ENCODE measurements at regions not wholly inside any gene's neighbourhood (a gene's known extent, or its start where the extent isn't known, plus 50 kb on each side); places are given as distances from the start of the nearest gene placed in this dataset.

DNA sequence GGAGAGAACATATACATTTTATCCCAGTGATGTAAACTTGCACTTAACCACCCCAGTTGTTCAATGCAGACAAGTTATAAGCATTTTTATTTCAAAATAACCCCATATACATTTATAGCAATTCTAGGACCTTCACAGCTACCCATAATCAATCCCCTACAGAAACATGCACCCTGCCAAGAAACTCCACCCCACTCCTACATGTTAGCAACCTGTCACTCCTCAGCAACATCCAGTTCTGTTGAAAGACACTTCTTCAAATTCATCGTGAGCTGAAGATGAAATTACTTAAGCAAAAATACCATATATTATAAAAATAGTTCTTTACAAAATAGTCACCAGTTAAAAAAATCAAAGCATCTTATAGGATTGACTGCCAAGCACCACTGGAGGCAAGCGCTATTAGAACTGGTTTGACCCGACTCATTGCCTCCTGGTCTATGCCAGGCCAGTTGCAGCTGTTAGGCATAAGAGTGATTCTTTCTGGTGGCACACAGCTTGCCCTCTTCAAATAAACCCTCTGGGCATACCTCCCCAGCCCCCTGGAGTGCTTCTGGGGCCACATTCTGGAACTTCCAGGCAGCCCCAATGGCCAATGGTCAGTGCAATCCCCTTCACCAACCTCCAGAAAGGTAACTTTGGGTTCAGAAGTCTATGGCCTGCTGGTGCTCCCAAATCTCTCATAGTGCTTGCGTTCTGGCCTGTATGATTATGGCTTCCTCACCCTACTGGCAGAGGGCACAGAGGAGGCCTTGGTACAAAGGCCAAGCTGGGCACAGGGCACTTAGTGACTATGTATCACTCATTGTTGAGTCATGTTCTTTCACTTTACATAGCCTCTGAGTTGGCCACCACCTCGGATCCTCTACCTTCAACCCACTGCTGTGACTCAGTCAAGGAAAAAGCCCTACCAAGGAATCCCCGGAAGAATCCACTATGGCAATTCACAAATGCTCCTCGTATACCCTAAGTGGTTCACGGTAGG lies 72.2 kb upstream of the RALGPS2 start:
- Histone ChIP-seq H2AK5ac (ENCODE audit: low read depth, low read length) (peak overlapping the region; percentile 82), H3K27ac (ENCODE audit: insufficient read depth, low read length) (peak overlapping the region; percentile 55; the same call in 1 of the 2 replicates), H4K91ac (ENCODE audit: insufficient read depth, low read depth, low read length) (peak overlapping the region; percentile 85), H2BK20ac (ENCODE audit: low read depth, low read length) (peak overlapping the region; percentile 88), H2BK15ac (ENCODE audit: low read depth, low read length) (peak overlapping the region; percentile 78; the same call in 2 of the 3 replicates), H3K27me3 (ENCODE audit: control insufficient read depth, insufficient read depth, low read length) (no peaks in the 10 kb centered on the region), H3K18ac (ENCODE audit: low read depth, low read length) (peak overlapping the region; percentile 85), H4K8ac (ENCODE audit: low read depth in 2 of 2, low read length in 2 of 2) (peak overlapping the region; percentile 73 to 83), H3K4ac (ENCODE audit: low read depth, low read length) (peak overlapping the region; percentile 85), H3K14ac (replicated peaks; ENCODE audit: low read depth, low read length) (peak overlapping the region; percentile 79), H3K36me3 (ENCODE audit: control insufficient read depth, insufficient read depth, low read length) (no peaks in the 10 kb centered on the region), H3K79me1 (ENCODE audit: low read depth in 1 of 2, low read length in 2 of 2) (peaks cover 0 to 4% of the 10 kb centered on the region in 2 experiments; a peak in 2 of 4 replicates), H2BK5ac (ENCODE audit: low read depth, low read length, poor library complexity, severe bottlenecking) (peak overlapping the region; percentile 82), H4K5ac (ENCODE audit: low read depth, low read length) (peak overlapping the region; percentile 69), H2AFZ (replicated peaks; ENCODE audit: low read length, poor library complexity) (peak overlapping the region; percentile 65), H3K23ac (ENCODE audit: low read depth, low read length) (peak overlapping the region; percentile 52; the same call in 1 of the 2 replicates), H3K56ac (ENCODE audit: extremely low read depth, insufficient read depth, low read length) (peak overlapping the region; percentile 36; the same call in 1 of the 2 replicates), H2BK120ac (ENCODE audit: low read depth, low read length) (peak overlapping the region; percentile 97), H3K9ac (ENCODE audit: low read depth, low read length) (peak overlapping the region; percentile 3; the same call in 1 of the 2 replicates), H3K9me3 (ENCODE audit: control insufficient read depth, insufficient read depth, low read length) (no peaks in the 10 kb centered on the region), H3K9me1 (ENCODE audit: insufficient read depth, low read length) (peaks cover 21% of the 10 kb centered on the region), H2AK9ac (replicated peaks; ENCODE audit: low read depth, low read length, poor library complexity) (peak overlapping the region; percentile 44), H3K4me1 (ENCODE audit: control insufficient read depth, insufficient read depth, low read length) (peaks cover 15% of the 10 kb centered on the region), H3K4me3 (ENCODE audit: insufficient read depth, low read depth, low read length) (no peak overlapping the region), H4K20me1 (ENCODE audit: insufficient read depth, low read length) (no peaks in the 10 kb centered on the region), H3K4me2 (ENCODE audit: low read depth, low read length) (no peak overlapping the region)
- intact Hi-C loops (cut with micrococcal nuclease), result no loop called here
- WGBS, 2 experiments (ENCODE audit: extremely low coverage in 2 of 2, insufficient read length in 1 of 2), result 100% methylated on average over 3 of the region's 8 CpGs; no CpG with 5 or more reads in 1 of the 2 experiments
- BruUV-seq (replicated peaks), result no TSS peak
- dilution Hi-C loops (cut with HindIII; ENCODE audit: low sequenced_read_pairs, unreplicated experiment), result no loop called here
- TF ChIP-seq CEBPB (IDR thresholded peaks at IDR 0.05; ENCODE audit: low read depth, low read length) (no peak), BHLHE40 (IDR thresholded peaks at IDR 0.05; ENCODE audit: low read depth, low read length) (no peak), RCOR1 (IDR thresholded peaks at IDR 0.05; ENCODE audit: insufficient replicate concordance, low read length) (no peak), FOS (IDR thresholded peaks at IDR 0.05; ENCODE audit: low read depth, low read length) (no peak), SMC3 (IDR thresholded peaks at IDR 0.05; ENCODE audit: low read depth, low read length) (no peak), NFE2L2 (IDR thresholded peaks at IDR 0.05; ENCODE audit: low read depth, low read length) (no peak), MAZ (IDR thresholded peaks at IDR 0.05; ENCODE audit: borderline replicate concordance, low read depth, low read length) (no peak), RFX5 (IDR thresholded peaks at IDR 0.05; ENCODE audit: low read depth, low read length) (no peak), POLR2A (IDR thresholded peaks at IDR 0.05; ENCODE audit: low read depth, low read length) (no peak)
- TF ChIP-seq, protein P1, sequence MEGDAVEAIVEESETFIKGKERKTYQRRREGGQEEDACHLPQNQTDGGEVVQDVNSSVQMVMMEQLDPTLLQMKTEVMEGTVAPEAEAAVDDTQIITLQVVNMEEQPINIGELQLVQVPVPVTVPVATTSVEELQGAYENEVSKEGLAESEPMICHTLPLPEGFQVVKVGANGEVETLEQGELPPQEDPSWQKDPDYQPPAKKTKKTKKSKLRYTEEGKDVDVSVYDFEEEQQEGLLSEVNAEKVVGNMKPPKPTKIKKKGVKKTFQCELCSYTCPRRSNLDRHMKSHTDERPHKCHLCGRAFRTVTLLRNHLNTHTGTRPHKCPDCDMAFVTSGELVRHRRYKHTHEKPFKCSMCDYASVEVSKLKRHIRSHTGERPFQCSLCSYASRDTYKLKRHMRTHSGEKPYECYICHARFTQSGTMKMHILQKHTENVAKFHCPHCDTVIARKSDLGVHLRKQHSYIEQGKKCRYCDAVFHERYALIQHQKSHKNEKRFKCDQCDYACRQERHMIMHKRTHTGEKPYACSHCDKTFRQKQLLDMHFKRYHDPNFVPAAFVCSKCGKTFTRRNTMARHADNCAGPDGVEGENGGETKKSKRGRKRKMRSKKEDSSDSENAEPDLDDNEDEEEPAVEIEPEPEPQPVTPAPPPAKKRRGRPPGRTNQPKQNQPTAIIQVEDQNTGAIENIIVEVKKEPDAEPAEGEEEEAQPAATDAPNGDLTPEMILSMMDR (conservative IDR thresholded peaks at IDR 0.05; ENCODE audit: low read depth, low read length), result no peak
- TF ChIP-seq, protein P2, sequence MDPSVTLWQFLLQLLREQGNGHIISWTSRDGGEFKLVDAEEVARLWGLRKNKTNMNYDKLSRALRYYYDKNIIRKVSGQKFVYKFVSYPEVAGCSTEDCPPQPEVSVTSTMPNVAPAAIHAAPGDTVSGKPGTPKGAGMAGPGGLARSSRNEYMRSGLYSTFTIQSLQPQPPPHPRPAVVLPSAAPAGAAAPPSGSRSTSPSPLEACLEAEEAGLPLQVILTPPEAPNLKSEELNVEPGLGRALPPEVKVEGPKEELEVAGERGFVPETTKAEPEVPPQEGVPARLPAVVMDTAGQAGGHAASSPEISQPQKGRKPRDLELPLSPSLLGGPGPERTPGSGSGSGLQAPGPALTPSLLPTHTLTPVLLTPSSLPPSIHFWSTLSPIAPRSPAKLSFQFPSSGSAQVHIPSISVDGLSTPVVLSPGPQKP (IDR thresholded peaks at IDR 0.05; ENCODE audit: borderline replicate concordance, low read depth, low read length), result no peak
- no peak for ATAC-seq (ENCODE audit: low read depth)
- in situ Hi-C loops (cut with MboI; ENCODE audit: low sequenced_read_pairs), result no loop called here
- peak; percentile 49 for DNase-seq
- ChIA-PET POLR2A (ENCODE audit: unreplicated experiment) (no interaction called here), CTCF (interaction anchor here (1.6 kb wide), 1 partner anchor 110 kb away, joined by 5 read pairs; no protein-coding TSS in a partner anchor)
